ENCODE measurements at regions not wholly inside any gene's neighbourhood (a gene's known extent, or its start where the extent isn't known, plus 50 kb on each side); places are given as distances from the start of the nearest gene placed in this dataset.

DNA sequence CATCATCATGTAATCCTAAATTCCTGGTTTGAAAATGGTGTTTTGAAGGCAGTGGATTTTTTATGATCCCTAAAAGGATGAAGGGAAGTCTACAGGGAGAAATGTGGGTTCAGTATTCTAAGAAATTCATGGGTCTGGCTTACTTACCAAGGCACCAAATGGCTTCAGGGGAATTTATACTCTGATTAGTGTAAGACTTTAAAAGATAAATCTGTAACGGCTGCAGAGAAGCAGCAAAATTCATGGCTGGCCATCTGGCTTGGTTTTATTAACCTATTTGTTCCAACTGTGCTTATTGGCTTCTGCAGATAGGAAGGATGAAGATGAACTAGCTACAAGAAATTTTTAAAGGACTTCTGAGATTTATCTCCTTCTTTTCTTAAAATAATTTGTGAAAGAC lies 222.8 kb downstream of the TENT4A start:
- no peak overlapping the region for H3K4me3 ChIP-seq

GRCh38 chr5:6937677-6938076 lies 224.4 kb downstream of the TENT4A start:
- no peaks in the 10 kb centered on the region for H3K36me3 ChIP-seq
- H3K4me1 ChIP-seq = no peaks in the 10 kb centered on the region
- TF ChIP-seq, protein P1, sequence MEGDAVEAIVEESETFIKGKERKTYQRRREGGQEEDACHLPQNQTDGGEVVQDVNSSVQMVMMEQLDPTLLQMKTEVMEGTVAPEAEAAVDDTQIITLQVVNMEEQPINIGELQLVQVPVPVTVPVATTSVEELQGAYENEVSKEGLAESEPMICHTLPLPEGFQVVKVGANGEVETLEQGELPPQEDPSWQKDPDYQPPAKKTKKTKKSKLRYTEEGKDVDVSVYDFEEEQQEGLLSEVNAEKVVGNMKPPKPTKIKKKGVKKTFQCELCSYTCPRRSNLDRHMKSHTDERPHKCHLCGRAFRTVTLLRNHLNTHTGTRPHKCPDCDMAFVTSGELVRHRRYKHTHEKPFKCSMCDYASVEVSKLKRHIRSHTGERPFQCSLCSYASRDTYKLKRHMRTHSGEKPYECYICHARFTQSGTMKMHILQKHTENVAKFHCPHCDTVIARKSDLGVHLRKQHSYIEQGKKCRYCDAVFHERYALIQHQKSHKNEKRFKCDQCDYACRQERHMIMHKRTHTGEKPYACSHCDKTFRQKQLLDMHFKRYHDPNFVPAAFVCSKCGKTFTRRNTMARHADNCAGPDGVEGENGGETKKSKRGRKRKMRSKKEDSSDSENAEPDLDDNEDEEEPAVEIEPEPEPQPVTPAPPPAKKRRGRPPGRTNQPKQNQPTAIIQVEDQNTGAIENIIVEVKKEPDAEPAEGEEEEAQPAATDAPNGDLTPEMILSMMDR (IDR thresholded peaks at IDR 0.05) = no peak
- no peak for TF ChIP-seq POLR2A (IDR thresholded peaks at IDR 0.05)
- no peaks in the 10 kb centered on the region for H3K27me3 ChIP-seq
- no peak overlapping the region for H3K4me3 ChIP-seq
- WGBS, 2 donors = 47 to 56% methylated on average over 3 of the region's 3 CpGs
- no peak overlapping the region for H3K27ac ChIP-seq
- H3K9me3 ChIP-seq = no peaks in the 10 kb centered on the region
- no peak for DNase-seq
- intact Hi-C loops (cut with DNase I) = no loop called here

More for the DNA sequence above, 222.8 kb downstream of the TENT4A start:
- 50 to 59% methylated on average over 1 of the region's 1 CpG for WGBS, 2 donors
- H3K27me3 ChIP-seq = no peaks in the 10 kb centered on the region
- H3K9me3 ChIP-seq = no peaks in the 10 kb centered on the region
- DNase-seq = no peak
- no peak for TF ChIP-seq POLR2A (IDR thresholded peaks at IDR 0.05)
- TF ChIP-seq, protein P1 (IDR thresholded peaks at IDR 0.05) = no peak
- H3K36me3 ChIP-seq = no peaks in the 10 kb centered on the region
- intact Hi-C loops (cut with DNase I) = no loop called here
- H3K4me1 ChIP-seq = no peaks in the 10 kb centered on the region
- no peak overlapping the region for H3K27ac ChIP-seq

DNA sequence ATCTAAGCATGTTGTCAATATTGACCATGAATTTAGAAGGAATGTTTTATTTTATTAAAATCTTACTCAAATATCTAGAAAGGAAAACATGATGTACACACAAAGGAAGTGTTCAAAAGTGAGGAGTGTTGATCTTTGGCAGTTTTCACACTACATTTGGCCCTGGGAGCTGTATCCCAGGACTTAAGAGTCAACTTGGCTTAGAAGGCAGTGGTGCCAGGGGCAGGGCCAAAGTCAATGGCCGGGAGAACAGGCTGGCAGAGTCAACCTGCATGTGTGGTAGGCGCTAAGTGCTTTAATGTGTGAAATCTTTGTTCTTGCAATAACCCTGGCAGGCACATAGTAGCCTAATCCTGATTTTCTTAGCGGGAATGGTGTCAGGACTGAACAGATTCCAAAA lies 228.4 kb downstream of the TENT4A start:
- intact Hi-C loops (cut with DNase I) = no loop called here
- 38 to 51% methylated on average over 3 of the region's 3 CpGs for WGBS, 2 donors
- Histone ChIP-seq H3K36me3 (no peaks in the 10 kb centered on the region), H3K4me1 (no peaks in the 10 kb centered on the region), H3K9me3 (no peaks in the 10 kb centered on the region), H3K27me3 (no peaks in the 10 kb centered on the region), H3K27ac (no peak overlapping the region), H3K4me3 (no peak overlapping the region)
- no peak for DNase-seq
- no peak for TF ChIP-seq POLR2A (IDR thresholded peaks at IDR 0.05)
- TF ChIP-seq, protein P1 (IDR thresholded peaks at IDR 0.05) = no peak

- Histone ChIP-seq H3K36me3 (no peaks in the 10 kb centered on the region), H3K27ac (no peak overlapping the region), H3K4me3 (no peak overlapping the region), H3K9me3 (no peaks in the 10 kb centered on the region), H3K4me1 (no peaks in the 10 kb centered on the region), H3K27me3 (no peaks in the 10 kb centered on the region)
- WGBS, 2 donors = 84 to 90% methylated on average over 11 of the region's 11 CpGs
- no peak for DNase-seq
- intact Hi-C loops (cut with DNase I) = no loop called here
- TF ChIP-seq POLR2A (IDR thresholded peaks at IDR 0.05) = no peak
- TF ChIP-seq, protein P1 (IDR thresholded peaks at IDR 0.05) = no peak
These were observed 230.2 kb downstream of the TENT4A start for GRCh38 chr5:6943197-6944112.

DNA sequence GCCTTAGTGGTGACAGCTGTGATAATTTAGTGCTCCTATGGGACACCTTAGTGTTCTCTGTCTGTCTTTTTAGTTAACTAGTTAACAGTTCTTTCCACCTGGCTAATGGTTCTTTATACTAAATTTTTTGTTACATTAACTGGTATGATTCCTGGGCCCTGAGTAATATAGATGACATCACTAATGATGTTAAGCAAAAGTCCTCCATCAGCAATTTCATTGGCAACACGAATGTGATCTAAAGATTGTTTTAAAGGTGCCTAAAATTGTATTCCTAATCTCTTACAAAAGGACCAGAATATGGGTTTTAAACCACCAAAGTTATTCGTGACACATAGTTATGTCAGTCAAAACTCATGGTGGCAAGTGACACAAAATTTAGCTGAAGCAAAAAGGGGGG lies 235.3 kb downstream of the TENT4A start:
- H3K27ac ChIP-seq = no peak overlapping the region
- intact Hi-C loops (cut with DNase I) = no loop called here
- no peaks in the 10 kb centered on the region for H3K9me3 ChIP-seq
- no peak overlapping the region for H3K4me3 ChIP-seq
- no peaks in the 10 kb centered on the region for H3K4me1 ChIP-seq
- no peaks in the 10 kb centered on the region for H3K36me3 ChIP-seq
- TF ChIP-seq, protein P1 (IDR thresholded peaks at IDR 0.05) = no peak
- no peak for TF ChIP-seq POLR2A (IDR thresholded peaks at IDR 0.05)
- no peak for DNase-seq
- WGBS, 2 donors = 30 to 42% methylated on average over 2 of the region's 2 CpGs
- H3K27me3 ChIP-seq = peaks cover 0 to 6% (median 0%) of the 10 kb centered on the region in 4 donors

All from esophagus squamous epithelium (tissue), 5 donors.